DMS114 treated with DMSO at 0.1 percent for 48 hours (cell line): ENCODE measurements at regions not wholly inside any gene's neighbourhood (a gene's known extent, or its start where the extent isn't known, plus 50 kb on each side); places are given as distances from the start of the nearest gene placed in this dataset.
A peak's percentile ranks its signal among the peaks of the same experiment; 100 is the strongest.
"Not testable (repeated sequence)": the region's sequence is repeated elsewhere in the genome, so short reads cannot be mapped to it uniquely, and the experiment has no call there.

Experiments
- DNase-seq: peaks from one replicate; lab custom pipeline; 2025; ENCODE audit not compliant: unreplicated experiment; lab: John Stamatoyannopoulos, UW

GRCh38 chr4:179164267-179164999 is 1722.2 kb upstream of the AGA start:
- no peak for DNase-seq

- no peak for DNase-seq
Observed at GRCh38 chr4:179165000-179165738, 1722.9 kb upstream of the AGA start.

GRCh38 chr4:179165862-179166261 is 1723.6 kb upstream of the AGA start:
- DNase-seq = no peak

- not testable (repeated sequence) for DNase-seq
Observed at GRCh38 chr4:179170308-179170707, 1728.1 kb upstream of the AGA start.

- no peak for DNase-seq
Observed at GRCh38 chr4:179182741-179183140, 1740.5 kb upstream of the AGA start.

- no peak for DNase-seq
Observed at GRCh38 chr4:179195887-179196286, 1753.7 kb upstream of the AGA start.

GRCh38 chr4:179196511-179196910 is 1754.3 kb upstream of the AGA start:
- no peak for DNase-seq

GRCh38 chr4:179200681-179201080 is 1758.4 kb upstream of the AGA start:
- no peak for DNase-seq

GRCh38 chr4:179225594-179225993 is 1783.4 kb upstream of the AGA start:
- no peak for DNase-seq

- DNase-seq = no peak
Observed at GRCh38 chr4:179248821-179249220, 1806.6 kb upstream of the AGA start.

- no peak for DNase-seq
Observed at GRCh38 chr4:179268791-179269190, 1826.6 kb upstream of the AGA start.

- DNase-seq = no peak
Observed at GRCh38 chr4:179272282-179272681, 1830.0 kb upstream of the AGA start.

GRCh38 chr4:179278647-179279046 is 1836.4 kb upstream of the AGA start:
- DNase-seq = no peak

GRCh38 chr4:179285696-179286095 is 1843.5 kb upstream of the AGA start:
- no peak for DNase-seq

- DNase-seq = no peak
Observed at GRCh38 chr4:179291657-179292056, 1849.4 kb upstream of the AGA start.

- DNase-seq = no peak
Observed at GRCh38 chr4:179292468-179292867, 1850.2 kb upstream of the AGA start.

- DNase-seq = peak; percentile 17
Observed at GRCh38 chr4:179307297-179308136, 1865.3 kb upstream of the AGA start.

- DNase-seq = no peak
Observed at GRCh38 chr4:179313823-179314222, 1871.6 kb upstream of the AGA start.

GRCh38 chr4:179325181-179325580 is 1882.9 kb upstream of the AGA start:
- no peak for DNase-seq

- DNase-seq = no peak
Observed at GRCh38 chr4:179328627-179329026, 1886.4 kb upstream of the AGA start.

GRCh38 chr4:179331362-179331761 is 1889.1 kb upstream of the AGA start:
- no peak for DNase-seq

- DNase-seq = no peak
Observed at GRCh38 chr4:179344861-179345260, 1902.6 kb upstream of the AGA start.
